ENCODE measurements at regions not wholly inside any gene's neighbourhood (a gene's known extent, or its start where the extent isn't known, plus 50 kb on each side); places are given as distances from the start of the nearest gene placed in this dataset.
"Not testable (repeated sequence)": the region's sequence is repeated elsewhere in the genome, so short reads cannot be mapped to it uniquely, and the experiment has no call there.

- DNase-seq (ENCODE audit: low read depth): no peak
- no peak for TF ChIP-seq CTCF (IDR thresholded peaks at IDR 0.05; ENCODE audit: low read depth, low read length, missing control alignments)
- no peak overlapping the region for H3K4me3 ChIP-seq (ENCODE audit: low read depth, low read length)
Observed at GRCh38 chr17:34012709-34013375, 242.2 kb upstream of the CCL2 start.

DNA sequence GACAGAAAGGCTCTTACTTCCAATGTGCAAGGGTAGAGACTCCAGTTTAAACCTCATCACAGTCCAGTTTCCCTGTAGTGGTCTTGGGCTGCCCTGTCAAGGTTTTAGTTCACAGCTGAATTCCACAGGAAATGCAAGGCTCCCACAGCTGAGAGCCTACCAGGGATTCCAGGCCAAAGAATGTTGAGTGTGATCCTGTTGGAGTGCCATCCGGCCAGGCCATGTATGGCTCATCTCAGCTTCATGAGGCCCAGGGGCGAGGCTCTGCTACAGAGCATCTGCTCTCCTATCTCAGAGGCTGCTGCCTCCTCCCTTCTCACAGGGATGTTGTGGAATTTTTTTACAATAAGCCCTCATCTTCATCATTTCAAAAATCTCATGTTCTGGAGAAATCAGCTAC is 239.8 kb upstream of the CCL2 start:
- no peak overlapping the region for H3K4me3 ChIP-seq (ENCODE audit: low read depth, low read length)
- no peak for DNase-seq (ENCODE audit: low read depth)
- TF ChIP-seq CTCF (IDR thresholded peaks at IDR 0.05; ENCODE audit: low read depth, low read length, missing control alignments): no peak

DNA sequence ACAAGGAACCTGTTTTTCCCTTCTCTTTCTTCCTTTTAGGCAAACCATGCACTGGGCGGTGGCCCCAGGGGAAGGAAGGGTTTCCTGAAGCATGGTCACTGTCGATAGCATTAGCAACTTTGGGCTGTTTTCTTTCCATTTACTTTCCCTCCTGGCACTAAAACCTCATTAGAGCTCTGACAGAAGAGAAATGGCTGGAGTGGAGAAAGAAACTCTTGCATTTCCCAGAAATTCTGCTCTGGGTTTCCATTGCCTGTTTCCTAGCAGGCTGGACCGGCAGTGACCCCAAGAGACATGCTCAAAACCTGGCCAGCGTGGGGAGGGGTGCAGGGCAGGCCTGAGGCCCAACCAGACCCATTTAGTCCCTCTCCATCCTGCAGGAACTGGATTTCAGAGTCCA is 230.7 kb upstream of the CCL2 start:
- TF ChIP-seq CTCF (IDR thresholded peaks at IDR 0.05; ENCODE audit: low read depth, low read length, missing control alignments): no peak
- no peak for DNase-seq (ENCODE audit: low read depth)

DNA sequence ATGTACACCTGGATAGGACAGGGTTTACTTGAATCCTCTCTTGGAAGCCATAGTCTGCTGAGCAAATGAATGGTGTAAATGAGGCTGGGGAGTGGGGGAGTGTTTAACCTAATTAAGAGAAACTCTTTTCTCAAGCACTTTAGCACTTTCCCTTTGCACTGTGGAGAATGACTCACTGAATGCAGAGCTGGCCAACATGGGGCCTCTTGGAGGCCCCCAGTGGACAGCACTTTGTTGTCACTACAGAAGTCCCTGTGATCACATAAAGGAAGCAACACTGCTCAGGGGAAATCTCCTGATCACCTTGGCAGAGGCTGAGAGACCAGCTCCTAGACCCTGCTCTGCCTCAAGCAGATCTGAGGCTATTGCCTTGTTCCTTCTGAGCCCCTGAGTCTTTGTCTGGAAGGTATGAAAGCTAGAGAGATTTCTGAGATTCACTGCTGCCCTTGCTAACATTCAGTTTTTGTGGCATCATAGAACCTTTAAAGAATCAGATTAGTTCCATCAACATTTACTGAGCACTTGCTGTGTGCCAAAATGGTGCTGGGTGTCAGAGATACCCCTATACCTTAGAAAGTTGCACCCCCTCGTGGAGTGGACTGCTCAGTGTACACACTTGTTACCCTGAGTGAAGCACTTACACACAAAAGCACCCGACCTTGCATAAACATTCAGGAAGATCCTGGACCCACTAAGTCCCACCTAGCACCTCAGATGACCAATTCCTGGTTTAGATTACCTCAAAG is 230.1 kb upstream of the CCL2 start:
- DNase-seq (ENCODE audit: low read depth): no peak

More for the DNA sequence above, 230.7 kb upstream of the CCL2 start:
- H3K4me3 ChIP-seq (ENCODE audit: low read depth, low read length): no peak overlapping the region

DNA sequence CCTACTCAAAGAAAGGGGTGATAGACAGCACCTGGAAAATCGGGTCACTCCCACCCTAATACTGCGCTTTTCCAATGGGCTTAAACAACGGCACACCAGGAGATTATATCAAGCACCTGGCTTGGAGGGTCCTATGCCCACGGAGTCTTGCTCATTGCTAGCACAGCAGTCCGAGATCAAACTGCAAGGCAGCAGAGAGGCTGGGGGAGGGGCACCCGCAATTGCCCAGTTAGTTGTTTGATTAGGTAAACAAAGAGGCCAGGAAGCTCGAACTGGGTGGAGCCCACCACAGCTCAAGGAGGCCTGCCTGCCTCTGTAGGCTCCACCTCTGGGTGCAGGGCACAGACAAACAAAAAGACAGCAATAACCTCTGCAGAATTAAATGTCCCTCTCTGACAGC is 224.5 kb upstream of the CCL2 start:
- H3K4me3 ChIP-seq (ENCODE audit: low read depth, low read length); DNase-seq (ENCODE audit: low read depth): not testable (repeated sequence)

More for the DNA sequence above, 230.1 kb upstream of the CCL2 start:
- no peak overlapping the region for H3K4me3 ChIP-seq (ENCODE audit: low read depth, low read length)
- TF ChIP-seq CTCF (IDR thresholded peaks at IDR 0.05; ENCODE audit: low read depth, low read length, missing control alignments): peak; percentile 29

DNA sequence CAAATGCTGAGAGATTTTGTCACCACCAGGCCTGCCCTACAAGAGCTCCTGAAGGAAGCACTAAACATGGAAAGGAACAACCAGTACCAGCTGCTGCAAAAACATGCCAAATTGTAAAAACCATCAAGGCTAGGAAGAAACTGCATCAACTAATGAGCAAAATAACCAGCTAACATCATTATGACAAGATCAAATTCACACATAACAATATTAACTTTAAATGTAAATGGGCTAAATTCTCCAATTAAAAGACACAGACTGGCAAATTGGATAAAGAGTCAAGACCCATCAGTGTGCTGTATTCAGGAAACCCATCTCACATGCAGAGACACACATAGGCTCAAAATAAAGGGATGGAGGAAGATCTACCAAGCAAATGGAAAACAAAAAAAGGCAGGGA is 222.8 kb upstream of the CCL2 start:
- H3K4me3 ChIP-seq (ENCODE audit: low read depth, low read length); DNase-seq (ENCODE audit: low read depth): not testable (repeated sequence)

DNA sequence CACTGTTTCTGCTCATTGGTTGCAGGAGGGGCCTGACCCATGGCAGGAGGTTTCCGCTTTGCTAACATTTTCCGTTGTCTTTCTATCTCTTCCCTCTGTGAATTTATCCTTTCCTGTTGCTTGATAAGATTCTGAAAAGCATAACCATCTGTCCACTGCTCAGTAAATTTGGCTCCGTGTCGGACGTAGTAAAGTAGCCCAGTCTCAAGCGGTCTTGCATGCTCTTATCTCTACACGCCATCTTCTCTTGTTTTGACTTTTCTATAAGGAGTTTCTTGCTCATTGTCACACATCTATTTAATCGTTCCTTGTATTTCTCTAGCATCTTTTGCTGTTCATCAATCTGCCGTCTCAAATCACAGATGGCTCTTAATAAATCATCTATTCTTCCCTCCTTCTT is 216.3 kb upstream of the CCL2 start:
- H3K4me3 ChIP-seq (ENCODE audit: low read depth, low read length); DNase-seq (ENCODE audit: low read depth): not testable (repeated sequence)

- H3K4me3 ChIP-seq (ENCODE audit: low read depth, low read length); DNase-seq (ENCODE audit: low read depth): not testable (repeated sequence)
Observed at GRCh38 chr17:34039213-34039612, 215.9 kb upstream of the CCL2 start.

- DNase-seq (ENCODE audit: low read depth); H3K4me3 ChIP-seq (ENCODE audit: low read depth, low read length): not testable (repeated sequence)
Observed at GRCh38 chr17:34039759-34040555, 215.1 kb upstream of the CCL2 start.

All from GM12864 (cell line).